H1 (cell line): ENCODE measurements at regions not wholly inside any gene's neighbourhood (a gene's known extent, or its start where the extent isn't known, plus 50 kb on each side); places are given as distances from the start of the nearest gene placed in this dataset.

Source experiments
- CTCF ChIA-PET: fragments of 300-600 bp; sonication (Branson Sonifier 250); formaldehyde crosslinking; loops from one replicate; lab custom pipeline; 2021; ENCODE audit not compliant: partially characterized antibody; lab: Charles Lee
- POLR2A ChIA-PET: fragments of 300-600 bp; sonication (Branson Sonifier 250); formaldehyde crosslinking; loops from one replicate; lab custom pipeline; 2021; ENCODE audit warnings: inconsistent platforms; ENCODE audit not compliant: partially characterized antibody; lab: Charles Lee
- DNase-seq, 2 experiments: peaks; one replicate each; pipeline versions ENCODE4 v3.0.0 to v3.0.0-alpha.2; 2010 to 2022; ENCODE audit warnings: low spot score in 2 of 2, low read depth in 1 of 2, mixed read lengths in 1 of 2
- FAIRE-seq: peaks from 2 replicates; lab custom pipeline; 2011; peaks lifted over from hg19 to GRCh38; lab: Jason Lieb, UNC
- H2AFZ ChIP-seq: 2 replicates; pipeline ENCODE4 v1.8.1; 2012; ENCODE audit warnings: low read length, inconsistent platforms
- H2AK5ac ChIP-seq: 2 replicates; pipeline ENCODE4 v1.6.1; 2013; ENCODE audit warnings: low read depth, low read length
- H2BK120ac ChIP-seq: replicated peaks from 2 replicates; pipeline ENCODE3; 2013; ENCODE audit warnings: low read depth, low read length, inconsistent platforms
- H2BK12ac ChIP-seq: 2 replicates; pipeline ENCODE4 v1.6.1; 2013; ENCODE audit warnings: low read depth, low read length
- H2BK15ac ChIP-seq: 2 replicates; pipeline ENCODE4 v1.6.1; 2013; ENCODE audit warnings: low read length
- H2BK20ac ChIP-seq: 2 replicates; pipeline ENCODE4 v1.6.1; 2013; ENCODE audit warnings: low read length
- H2BK5ac ChIP-seq: 2 replicates; pipeline ENCODE4 v1.6.1; 2013; ENCODE audit warnings: low read depth, low read length
- H3K14ac ChIP-seq: 2 replicates; pipeline ENCODE4 v1.6.1; 2013; ENCODE audit warnings: inconsistent platforms; ENCODE audit not compliant: insufficient read length
- H3K18ac ChIP-seq: 2 replicates; pipeline ENCODE4 v1.6.1; 2013; ENCODE audit warnings: low read length; ENCODE audit errors: extremely low read depth
- H3K23ac ChIP-seq: 2 replicates; pipeline ENCODE4 v1.6.1; 2013; ENCODE audit warnings: inconsistent platforms; ENCODE audit not compliant: insufficient read length
- H3K23me2 ChIP-seq: 2 replicates; pipeline ENCODE4 v1.6.1; 2013; ENCODE audit warnings: low read depth, low read length
- H3K27ac ChIP-seq: 2 replicates; pipeline ENCODE4 v1.6.1; 2011; ENCODE audit warnings: low read depth, low read length, inconsistent platforms
- H3K27me3 ChIP-seq, 4 experiments: replicated peaks in 1 of 4; 1 replicate in 1 of 4; 2 replicates in 3 of 4; pipeline versions ENCODE4 v1.6.1 to v1.8.1; 2011 to 2013; ENCODE audit warnings: low read length in 3 of 4, mild to moderate bottlenecking in 3 of 4, inconsistent platforms in 2 of 4, mixed read lengths in 2 of 4, moderate library complexity in 1 of 4; ENCODE audit not compliant: control insufficient read depth in 3 of 4, insufficient read depth in 3 of 4; ENCODE audit errors: extremely low read depth in 1 of 4
- H3K36me3 ChIP-seq, 4 experiments: 2 replicates each; pipeline versions ENCODE4 v1.6.1 to v1.8.1; 2011 to 2013; ENCODE audit warnings: mild to moderate bottlenecking in 4 of 4, low read length in 3 of 4, moderate library complexity in 2 of 4, control low read depth in 1 of 4, inconsistent platforms in 1 of 4; ENCODE audit not compliant: insufficient read depth in 4 of 4, control insufficient read depth in 2 of 4
- H3K4ac ChIP-seq: replicated peaks from 2 replicates; pipeline ENCODE3; 2013; ENCODE audit warnings: low read length, low read depth, mixed read lengths, inconsistent platforms; ENCODE audit not compliant: insufficient read length
- H3K4me1 ChIP-seq, 4 experiments: replicated peaks in 1 of 4; 1 replicate in 1 of 4; 2 replicates in 3 of 4; pipeline versions ENCODE4 v1.6.1 to v1.8.1; 2011 to 2013; ENCODE audit warnings: low read length in 3 of 4, inconsistent platforms in 2 of 4, mixed read lengths in 1 of 4; ENCODE audit not compliant: insufficient read depth in 4 of 4, control insufficient read depth in 3 of 4
- H3K4me2 ChIP-seq, 2 experiments: 2 replicates each; pipeline versions ENCODE4 v1.6.1 to v1.8.1; 2011 to 2013; ENCODE audit warnings: low read depth in 2 of 2, low read length in 2 of 2, control low read depth in 1 of 2, inconsistent platforms in 1 of 2, mild to moderate bottlenecking in 1 of 2; ENCODE audit not compliant: insufficient read depth in 1 of 2
- H3K4me3 ChIP-seq, 4 experiments: fragments of 200-600, 300-600 bp in 1 of 4; sonication (generic), shearing (Covaris generic), sonication (Bioruptor Twin) in 1 of 4; 2 replicates each; pipeline versions ENCODE4 v1.5.1 to v1.8.1; 2011 to 2016; ENCODE audit warnings: low read length in 4 of 4, low read depth in 3 of 4, control low read depth in 2 of 4, inconsistent platforms in 2 of 4, mild to moderate bottlenecking in 2 of 4, mixed read lengths in 1 of 4, moderate library complexity in 1 of 4; ENCODE audit not compliant: insufficient read depth in 2 of 4; ENCODE audit errors: extremely low read depth in 1 of 4
- H3K56ac ChIP-seq: replicated peaks from 2 replicates; pipeline ENCODE3; 2013; ENCODE audit warnings: low read depth, mild to moderate bottlenecking, mixed read lengths, low read length, inconsistent platforms; ENCODE audit not compliant: insufficient read length
- H3K79me1 ChIP-seq: 2 replicates; pipeline ENCODE4 v1.6.1; 2013; ENCODE audit warnings: low read depth, low read length, control low read depth
- H3K79me2 ChIP-seq, 2 experiments: 2 replicates each; pipeline versions ENCODE4 v1.6.1 to v1.8.1; 2012 to 2013; ENCODE audit warnings: low read length in 2 of 2, mild to moderate bottlenecking in 2 of 2, inconsistent platforms in 1 of 2; ENCODE audit not compliant: insufficient read depth in 2 of 2, control insufficient read depth in 1 of 2
- H3K9ac ChIP-seq, 4 experiments: replicated peaks in 1 of 4; 1 replicate in 1 of 4; 2 replicates in 3 of 4; pipeline versions ENCODE4 v1.6.1 to v1.8.1; 2011 to 2013; ENCODE audit warnings: low read depth in 3 of 4, low read length in 3 of 4, control low read depth in 2 of 4, mild to moderate bottlenecking in 2 of 4, moderate library complexity in 2 of 4, inconsistent platforms in 1 of 4; ENCODE audit errors: extremely low read depth in 1 of 4
- H3K9me3 ChIP-seq, 2 experiments: 2 replicates each; pipeline versions ENCODE4 v1.6.1 to v1.8.1; 2012 to 2013; ENCODE audit warnings: mild to moderate bottlenecking in 2 of 2, moderate library complexity in 2 of 2, control low read depth in 1 of 2, inconsistent platforms in 1 of 2, low read depth in 1 of 2, low read length in 1 of 2, mixed read lengths in 1 of 2; ENCODE audit not compliant: insufficient read depth in 2 of 2
- H4K20me1 ChIP-seq, 2 experiments: replicated peaks in 1 of 2; 2 replicates each; pipeline versions ENCODE3 to v1.8.1; 2011 to 2013; ENCODE audit warnings: inconsistent platforms in 2 of 2, low read length in 2 of 2, mild to moderate bottlenecking in 1 of 2; ENCODE audit not compliant: insufficient read depth in 2 of 2, control insufficient read depth in 1 of 2
- H4K5ac ChIP-seq: 2 replicates; pipeline ENCODE4 v1.6.1; 2013; ENCODE audit warnings: low read length, low read depth, mixed read lengths, inconsistent platforms; ENCODE audit not compliant: insufficient read length
- H4K8ac ChIP-seq: 2 replicates; pipeline ENCODE4 v1.8.0; 2013; ENCODE audit warnings: mild to moderate bottlenecking, moderate library complexity, low read length, inconsistent platforms; ENCODE audit not compliant: insufficient read depth; ENCODE audit errors: extremely low read depth
- H4K91ac ChIP-seq: replicated peaks from 2 replicates; pipeline ENCODE3; 2013; ENCODE audit warnings: low read length, mixed read lengths, inconsistent platforms; ENCODE audit not compliant: insufficient read length
- BCL11A ChIP-seq, 2 experiments: IDR thresholded peaks; one replicate each; pipeline ENCODE4 v1.6.1; 2011; ENCODE audit warnings: low read depth in 2 of 2, low read length in 2 of 2, mild to moderate bottlenecking in 2 of 2
- CBX8 ChIP-seq: fragments of 300-800, 300-1000 bp; sonication (generic); IDR thresholded peaks from 2 replicates; pipeline ENCODE4 v1.7.1; 2016; ENCODE audit warnings: low read depth, low read length, borderline replicate concordance
- CEBPB ChIP-seq: IDR thresholded peaks from 2 replicates; pipeline ENCODE4 v1.6.1; 2012; ENCODE audit warnings: low read depth, low read length
- KDM1A ChIP-seq: fragments of 200-600, 300-600 bp; sonication (generic); IDR thresholded peaks from 2 replicates; pipeline ENCODE4 v1.7.1; 2016; ENCODE audit warnings: mild to moderate bottlenecking, low read length, borderline replicate concordance
- RAD21 ChIP-seq, 2 experiments: IDR thresholded peaks in 1 of 2; conservative IDR thresholded peaks in 1 of 2; 2 replicates each; pipeline ENCODE4 v1.6.1; 2011; ENCODE audit warnings: low read depth in 2 of 2, low read length in 2 of 2, improper control_type of control experiment in 1 of 2, inconsistent platforms in 1 of 2, mild to moderate bottlenecking in 1 of 2, moderate library complexity in 1 of 2
- SP4 ChIP-seq: IDR thresholded peaks from 2 replicates; pipeline ENCODE4 v1.6.1; 2012; ENCODE audit warnings: low read length, inconsistent platforms
- WGBS, 2 experiments: shearing (Covaris generic) in 1 of 2; methylation state at CpG; one replicate each; pipeline versions ENCODE4 v1.1.6 to v1.1.7; 2013 to 2015; ENCODE audit warnings: low lambda C conversion rate in 2 of 2, mixed read lengths in 2 of 2, inconsistent platforms in 1 of 2, low coverage in 1 of 2, missing lambda C conversion rate in 1 of 2; ENCODE audit not compliant: insufficient replicate concordance in 2 of 2, insufficient coverage in 1 of 2, insufficient read length in 1 of 2; ENCODE audit errors: extremely low coverage in 1 of 2, missing lambda C conversion rate in 1 of 2; 5-methylcytosine and 5-hydroxymethylcytosine counted together
- TF ChIP-seq, protein P1 (sequence below), 3 experiments: IDR thresholded peaks; 1 replicate in 2 of 3; 2 replicates in 1 of 3; pipeline versions ENCODE4 v1.5.1 to v1.6.1; 2011; ENCODE audit warnings: low read length in 3 of 3, mild to moderate bottlenecking in 3 of 3, inconsistent platforms in 2 of 3, low read depth in 1 of 3, moderate library complexity in 1 of 3; ENCODE audit not compliant: insufficient read depth in 1 of 3; ENCODE audit errors: control extremely low read depth in 1 of 3

DNA sequence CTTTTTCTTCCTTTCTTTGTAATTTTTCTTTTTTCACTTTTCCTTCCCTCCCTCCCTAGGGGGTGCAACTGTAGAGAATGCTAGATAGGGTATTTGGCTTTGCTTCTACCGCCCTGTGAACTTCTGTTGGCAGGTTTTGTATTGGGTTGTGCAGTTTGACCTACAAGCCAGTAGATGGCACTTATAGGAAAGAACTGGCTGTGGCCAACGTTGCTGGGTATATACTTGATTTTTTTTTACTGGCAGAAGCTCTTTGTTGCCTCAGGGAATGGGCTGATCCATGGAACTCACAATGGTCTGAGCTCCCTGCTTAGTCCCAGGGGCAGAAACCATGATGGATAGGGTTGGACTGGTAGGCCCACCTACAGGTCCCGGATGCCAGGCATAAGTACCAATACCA lies 1019.5 kb upstream of the LRRTM1 start:
- Histone ChIP-seq H4K20me1 (no peaks in the 10 kb centered on the region), H3K23me2 (no peaks in the 10 kb centered on the region), H3K4me3 (no peak overlapping the region), H3K4me2 (no peak overlapping the region), H3K14ac (no peak overlapping the region), H3K27ac (no peak overlapping the region), H4K8ac (no peak overlapping the region), H3K4me1 (no peaks in the 10 kb centered on the region), H3K79me1 (no peaks in the 10 kb centered on the region), H3K4ac (no peak overlapping the region), H3K36me3 (no peaks in the 10 kb centered on the region), H2BK120ac (peak overlapping the region; percentile 61), H3K9me3 (no peaks in the 10 kb centered on the region), H2AFZ (peak overlapping the region; percentile 77), H3K27me3 (no peaks in the 10 kb centered on the region), H3K9ac (no peak overlapping the region), H2BK20ac (no peak overlapping the region), H3K23ac (no peak overlapping the region), H2BK5ac (0 out of 2 replicates have a peak overlapping the region, but pooled peaks have one; percentile 26), H2BK12ac (no peak overlapping the region), H4K5ac (no peak overlapping the region), H4K91ac (no peak overlapping the region), H3K18ac (no peak overlapping the region), H3K79me2 (no peaks in the 10 kb centered on the region), H3K56ac (no peak overlapping the region), H2BK15ac (no peak overlapping the region), H2AK5ac (no peak overlapping the region)
- 55% methylated on average over 3 of the region's 3 CpGs; no CpG with 5 or more reads in 1 of the 2 experiments for WGBS, 2 experiments
- POLR2A ChIA-PET = interaction anchor here (1.2 kb wide), 1 partner anchor 14 kb away, joined by 3 read pairs; no protein-coding TSS in a partner anchor
- FAIRE-seq (peak; percentile 80), DNase-seq (peak in 1 of 2 experiments; percentile 17)
- TF ChIP-seq RAD21 (IDR thresholded peaks at IDR 0.05 in 1 of 2, conservative IDR thresholded peaks at IDR 0.05 in 1 of 2; ENCODE audit: low read depth in 2 of 2, low read length in 2 of 2) (peak; percentile 84 to 86), CEBPB (no peak), KDM1A (no peak), BCL11A (IDR thresholded peaks at IDR 0.05; ENCODE audit: low read depth in 2 of 2, low read length in 2 of 2) (no peak), CBX8 (no peak), SP4 (no peak)
- TF ChIP-seq, protein P1, sequence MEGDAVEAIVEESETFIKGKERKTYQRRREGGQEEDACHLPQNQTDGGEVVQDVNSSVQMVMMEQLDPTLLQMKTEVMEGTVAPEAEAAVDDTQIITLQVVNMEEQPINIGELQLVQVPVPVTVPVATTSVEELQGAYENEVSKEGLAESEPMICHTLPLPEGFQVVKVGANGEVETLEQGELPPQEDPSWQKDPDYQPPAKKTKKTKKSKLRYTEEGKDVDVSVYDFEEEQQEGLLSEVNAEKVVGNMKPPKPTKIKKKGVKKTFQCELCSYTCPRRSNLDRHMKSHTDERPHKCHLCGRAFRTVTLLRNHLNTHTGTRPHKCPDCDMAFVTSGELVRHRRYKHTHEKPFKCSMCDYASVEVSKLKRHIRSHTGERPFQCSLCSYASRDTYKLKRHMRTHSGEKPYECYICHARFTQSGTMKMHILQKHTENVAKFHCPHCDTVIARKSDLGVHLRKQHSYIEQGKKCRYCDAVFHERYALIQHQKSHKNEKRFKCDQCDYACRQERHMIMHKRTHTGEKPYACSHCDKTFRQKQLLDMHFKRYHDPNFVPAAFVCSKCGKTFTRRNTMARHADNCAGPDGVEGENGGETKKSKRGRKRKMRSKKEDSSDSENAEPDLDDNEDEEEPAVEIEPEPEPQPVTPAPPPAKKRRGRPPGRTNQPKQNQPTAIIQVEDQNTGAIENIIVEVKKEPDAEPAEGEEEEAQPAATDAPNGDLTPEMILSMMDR (IDR thresholded peaks at IDR 0.05; ENCODE audit: control extremely low read depth in 1 of 3, insufficient read depth in 1 of 3, low read depth in 1 of 3, low read length in 3 of 3) = peak in 2 of 3 experiments; percentile 64 to 71; a peak in 3 of 4 replicates
- CTCF ChIA-PET = interaction anchor here (0.6 to 1.8 kb wide), 20 partner anchors 8 to 1023 kb away, joined by 3 to 5 read pairs (median 3); no protein-coding TSS in a partner anchor
